ENCODE measurements at regions not wholly inside any gene's neighbourhood (a gene's known extent, or its start where the extent isn't known, plus 50 kb on each side); places are given as distances from the start of the nearest gene placed in this dataset.

- DNase-seq = no peak
These were observed 308.9 kb downstream of the ZEB2 start for GRCh38 chr2:144211065-144211464.

- no peak for DNase-seq
These were observed 309.8 kb downstream of the ZEB2 start for GRCh38 chr2:144210076-144210475.

- no peak for DNase-seq
These were observed 311.0 kb downstream of the ZEB2 start for GRCh38 chr2:144208924-144209323.

GRCh38 chr2:144206019-144206418, 313.9 kb downstream of the ZEB2 start:
- DNase-seq = no peak

GRCh38 chr2:144201868-144202468, 318.0 kb downstream of the ZEB2 start:
- DNase-seq = no peak

GRCh38 chr2:144201126-144201525, 318.8 kb downstream of the ZEB2 start:
- DNase-seq = no peak

- DNase-seq = no peak
These were observed 321.8 kb downstream of the ZEB2 start for GRCh38 chr2:144198116-144198515.

GRCh38 chr2:144194326-144195071, 325.4 kb downstream of the ZEB2 start:
- no peak for DNase-seq

GRCh38 chr2:144190908-144191605, 328.9 kb downstream of the ZEB2 start:
- no peak for DNase-seq

- no peak for DNase-seq
These were observed 336.2 kb downstream of the ZEB2 start for GRCh38 chr2:144183727-144184126.

- no peak for DNase-seq
These were observed 338.9 kb downstream of the ZEB2 start for GRCh38 chr2:144181001-144181400.

GRCh38 chr2:144180131-144180530, 339.8 kb downstream of the ZEB2 start:
- no peak for DNase-seq

GRCh38 chr2:144170179-144170578, 349.7 kb downstream of the ZEB2 start:
- DNase-seq = no peak

GRCh38 chr2:144166743-144167142, 353.2 kb downstream of the ZEB2 start:
- DNase-seq = no peak

- no peak for DNase-seq
These were observed 354.2 kb downstream of the ZEB2 start for GRCh38 chr2:144165599-144166250.

GRCh38 chr2:144163592-144163991, 356.3 kb downstream of the ZEB2 start:
- no peak for DNase-seq

- DNase-seq = no peak
These were observed 357.3 kb downstream of the ZEB2 start for GRCh38 chr2:144162652-144163051.

- DNase-seq = no peak
These were observed 358.9 kb downstream of the ZEB2 start for GRCh38 chr2:144161061-144161460.

GRCh38 chr2:144159240-144159639, 360.7 kb downstream of the ZEB2 start:
- no peak for DNase-seq

GRCh38 chr2:144158096-144158495, 361.8 kb downstream of the ZEB2 start:
- DNase-seq = no peak

- no peak for DNase-seq
These were observed 362.9 kb downstream of the ZEB2 start for GRCh38 chr2:144156736-144157640.

GRCh38 chr2:144154205-144154604, 365.7 kb downstream of the ZEB2 start:
- DNase-seq = no peak
